Cardiac muscle cell (in vitro differentiated cells and primary cell): ENCODE measurements at regions not wholly inside any gene's neighbourhood (a gene's known extent, or its start where the extent isn't known, plus 50 kb on each side); places are given as distances from the start of the nearest gene placed in this dataset.

Source experiments
- DNase-seq, 2 donors: peaks; one replicate each; pipeline versions ENCODE4 v3.0.0 to v3.0.0-alpha.2; 2010 to 2017; ENCODE audit warnings: low read depth in 1 of 2, low spot score in 1 of 2
- H3K27ac ChIP-seq: fragments of 200-600 bp; sonication (generic); 2 replicates; pipeline ENCODE4 v1.5.1; 2016
- H3K27me3 ChIP-seq: fragments of 200-600 bp; sonication (generic); 2 replicates; pipeline ENCODE4 v1.6.0; 2016; ENCODE audit warnings: control low read depth
- H3K36me3 ChIP-seq: fragments of 200-600 bp; sonication (generic); 2 replicates; pipeline ENCODE4 v1.5.1; 2016; ENCODE audit warnings: control low read depth
- H3K4me1 ChIP-seq: fragments of 200-600 bp; sonication (generic); 2 replicates; pipeline ENCODE4 v1.8.1; 2017; ENCODE audit warnings: low read depth, mild to moderate bottlenecking, mixed run types
- H3K4me3 ChIP-seq: fragments of 200-600 bp; sonication (generic); 2 replicates; pipeline ENCODE4 v1.5.1; 2016; ENCODE audit warnings: mild to moderate bottlenecking
- H3K9me3 ChIP-seq: fragments of 200-600 bp; sonication (generic); 2 replicates; pipeline ENCODE4 v1.5.1; 2017; ENCODE audit warnings: low read depth, mild to moderate bottlenecking, control low read depth
- TF ChIP-seq, protein P1 (sequence below): IDR thresholded peaks from 2 replicates; pipeline ENCODE4 v1.5.1; 2012; ENCODE audit warnings: low read depth, mild to moderate bottlenecking, low read length

GRCh38 chr9:19648672-19649071 is 140.2 kb downstream of the SLC24A2 start:
- Histone ChIP-seq H3K4me1 (no peaks in the 10 kb centered on the region), H3K9me3 (no peaks in the 10 kb centered on the region), H3K4me3 (no peak overlapping the region), H3K27ac (no peak overlapping the region), H3K27me3 (no peaks in the 10 kb centered on the region), H3K36me3 (no peaks in the 10 kb centered on the region)
- peak in 1 of 2 donors; percentile 23 for DNase-seq
- TF ChIP-seq, protein P1, sequence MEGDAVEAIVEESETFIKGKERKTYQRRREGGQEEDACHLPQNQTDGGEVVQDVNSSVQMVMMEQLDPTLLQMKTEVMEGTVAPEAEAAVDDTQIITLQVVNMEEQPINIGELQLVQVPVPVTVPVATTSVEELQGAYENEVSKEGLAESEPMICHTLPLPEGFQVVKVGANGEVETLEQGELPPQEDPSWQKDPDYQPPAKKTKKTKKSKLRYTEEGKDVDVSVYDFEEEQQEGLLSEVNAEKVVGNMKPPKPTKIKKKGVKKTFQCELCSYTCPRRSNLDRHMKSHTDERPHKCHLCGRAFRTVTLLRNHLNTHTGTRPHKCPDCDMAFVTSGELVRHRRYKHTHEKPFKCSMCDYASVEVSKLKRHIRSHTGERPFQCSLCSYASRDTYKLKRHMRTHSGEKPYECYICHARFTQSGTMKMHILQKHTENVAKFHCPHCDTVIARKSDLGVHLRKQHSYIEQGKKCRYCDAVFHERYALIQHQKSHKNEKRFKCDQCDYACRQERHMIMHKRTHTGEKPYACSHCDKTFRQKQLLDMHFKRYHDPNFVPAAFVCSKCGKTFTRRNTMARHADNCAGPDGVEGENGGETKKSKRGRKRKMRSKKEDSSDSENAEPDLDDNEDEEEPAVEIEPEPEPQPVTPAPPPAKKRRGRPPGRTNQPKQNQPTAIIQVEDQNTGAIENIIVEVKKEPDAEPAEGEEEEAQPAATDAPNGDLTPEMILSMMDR = no peak

DNA sequence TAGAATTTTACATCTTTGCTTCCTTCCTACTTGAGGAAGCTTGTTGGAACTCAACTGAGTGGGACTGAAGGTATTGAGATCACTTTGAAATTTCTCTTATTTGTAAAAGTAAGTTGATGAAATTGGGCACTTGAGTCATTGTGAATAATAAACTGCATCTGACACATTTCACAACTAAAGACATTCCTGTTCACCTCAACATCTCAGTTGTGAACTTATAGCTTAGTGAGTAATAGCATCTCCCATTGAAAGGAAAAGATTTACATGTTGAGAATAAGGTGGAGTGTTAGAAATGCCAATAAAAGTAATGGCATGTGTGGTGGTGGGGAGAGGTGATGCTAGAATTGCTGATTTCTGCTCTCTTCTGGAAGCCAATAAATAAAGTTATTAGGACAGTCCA is 145.0 kb downstream of the SLC24A2 start:
- no peak overlapping the region for H3K27ac ChIP-seq
- no peaks in the 10 kb centered on the region for H3K36me3 ChIP-seq
- H3K9me3 ChIP-seq = no peaks in the 10 kb centered on the region
- DNase-seq = no peak
- H3K4me1 ChIP-seq = no peaks in the 10 kb centered on the region
- no peaks in the 10 kb centered on the region for H3K27me3 ChIP-seq
- H3K4me3 ChIP-seq = no peak overlapping the region
- TF ChIP-seq, protein P1 = no peak

DNA sequence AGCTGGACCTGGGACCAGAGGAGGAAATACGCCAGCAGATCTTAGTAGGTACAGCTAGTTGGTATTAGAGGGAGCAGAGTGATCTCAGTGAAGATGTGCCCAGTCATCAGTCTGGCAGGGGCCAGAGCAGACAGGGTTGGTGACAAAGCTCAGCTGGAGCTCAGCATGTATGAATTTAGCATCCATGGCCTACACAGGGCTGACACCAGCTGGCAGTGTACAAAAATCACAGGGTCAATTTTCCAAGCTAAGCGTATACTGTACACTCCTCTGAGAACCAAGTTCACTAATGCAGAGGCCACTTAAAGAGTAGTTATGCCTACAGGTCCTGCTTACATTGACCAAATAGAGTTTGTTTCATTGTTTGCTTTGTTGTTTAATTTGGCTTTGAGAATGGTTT is 146.6 kb downstream of the SLC24A2 start:
- Histone ChIP-seq H3K27me3 (no peaks in the 10 kb centered on the region), H3K9me3 (no peaks in the 10 kb centered on the region), H3K27ac (no peak overlapping the region), H3K4me3 (no peak overlapping the region), H3K36me3 (no peaks in the 10 kb centered on the region), H3K4me1 (no peaks in the 10 kb centered on the region)
- TF ChIP-seq, protein P1 = no peak
- DNase-seq = peak in 1 of 2 donors; percentile 11

GRCh38 chr9:19641046-19641445 is 147.8 kb downstream of the SLC24A2 start:
- no peaks in the 10 kb centered on the region for H3K27me3 ChIP-seq
- H3K4me3 ChIP-seq = no peak overlapping the region
- no peaks in the 10 kb centered on the region for H3K9me3 ChIP-seq
- peak; percentile 15 to 30 for DNase-seq
- TF ChIP-seq, protein P1 = peak; percentile 40
- H3K27ac ChIP-seq = no peak overlapping the region
- H3K4me1 ChIP-seq = no peaks in the 10 kb centered on the region
- H3K36me3 ChIP-seq = no peaks in the 10 kb centered on the region

DNA sequence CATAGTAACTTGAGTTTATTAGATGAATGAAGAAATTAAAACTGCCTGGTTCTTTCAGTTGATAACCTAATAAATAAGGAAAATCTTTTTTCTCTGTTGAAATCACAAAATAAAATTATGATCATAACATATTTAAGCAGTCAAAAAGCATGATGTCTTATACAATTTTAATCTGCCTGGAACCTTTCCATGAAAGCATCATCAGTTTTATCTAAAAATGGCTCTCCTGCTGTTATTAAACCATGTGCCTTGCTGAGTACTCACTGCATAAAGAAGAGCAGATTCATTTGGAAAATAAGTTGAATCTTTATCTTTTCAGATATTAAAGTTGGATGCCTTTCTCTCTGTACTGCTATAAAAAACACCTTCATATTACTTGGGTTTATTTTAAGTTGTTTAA is 148.8 kb downstream of the SLC24A2 start:
- H3K27me3 ChIP-seq = no peaks in the 10 kb centered on the region
- no peaks in the 10 kb centered on the region for H3K36me3 ChIP-seq
- TF ChIP-seq, protein P1 = no peak

GRCh38 chr9:19637084-19637483 is 151.8 kb downstream of the SLC24A2 start:
- Histone ChIP-seq H3K4me3 (no peak overlapping the region), H3K36me3 (no peaks in the 10 kb centered on the region), H3K27me3 (no peaks in the 10 kb centered on the region), H3K9me3 (no peaks in the 10 kb centered on the region), H3K4me1 (no peaks in the 10 kb centered on the region), H3K27ac (no peak overlapping the region)
- no peak for DNase-seq
- TF ChIP-seq, protein P1 = no peak

More for the DNA sequence above, 148.8 kb downstream of the SLC24A2 start:
- no peaks in the 10 kb centered on the region for H3K9me3 ChIP-seq
- no peak for DNase-seq
- H3K4me3 ChIP-seq = no peak overlapping the region
- H3K4me1 ChIP-seq = no peaks in the 10 kb centered on the region
- no peak overlapping the region for H3K27ac ChIP-seq
